WTC11 (cell line): ENCODE measurements at regions not wholly inside any gene's neighbourhood (a gene's known extent, or its start where the extent isn't known, plus 50 kb on each side); places are given as distances from the start of the nearest gene placed in this dataset.

ENCODE experiments used
- CREB1 ChIP-seq: sonication (generic); formaldehyde crosslinking; IDR thresholded peaks from 2 replicates; pipeline ENCODE4 v1.8.0; 2023; ENCODE audit warnings: mild to moderate bottlenecking, missing genetic modification reagents
- E2F5 ChIP-seq: sonication (generic); formaldehyde crosslinking; IDR thresholded peaks from 2 replicates; pipeline ENCODE4 v1.8.1; 2022; ENCODE audit warnings: mild to moderate bottlenecking, moderate library complexity, missing genetic modification reagents
- KAT7 ChIP-seq: sonication (generic); formaldehyde crosslinking; IDR thresholded peaks from 2 replicates; pipeline ENCODE4 v1.8.1; 2023; ENCODE audit warnings: missing genetic modification reagents, mild to moderate bottlenecking, borderline replicate concordance
- RELA ChIP-seq: sonication (generic); formaldehyde crosslinking; IDR thresholded peaks from 2 replicates; pipeline ENCODE4 v1.8.1; 2022; ENCODE audit warnings: missing genetic modification reagents, mild to moderate bottlenecking, borderline replicate concordance
- SP1 ChIP-seq: sonication (generic); formaldehyde crosslinking; conservative IDR thresholded peaks from 2 replicates; pipeline ENCODE4 v1.8.1; 2022; ENCODE audit warnings: missing genetic modification reagents
- ZBTB21 ChIP-seq: sonication (generic); formaldehyde crosslinking; IDR thresholded peaks from 2 replicates; pipeline ENCODE4 v1.8.1; 2023; ENCODE audit warnings: mild to moderate bottlenecking, missing genetic modification reagents, borderline replicate concordance
- TF ChIP-seq, protein P1 (sequence below): fragments of 200-600 bp; IDR thresholded peaks from 2 replicates; pipeline ENCODE4 v1.8.0; 2022; ENCODE audit warnings: antibody characterized with exemption
- TF ChIP-seq, protein P2 (sequence below): sonication (generic); formaldehyde crosslinking; IDR thresholded peaks from 2 replicates; pipeline ENCODE4 v1.8.0; 2023; ENCODE audit warnings: missing genetic modification reagents, mild to moderate bottlenecking, borderline replicate concordance

GRCh38 chr16:29316761-29317183, 89.7 kb downstream of the NPIPB11 start:
- TF ChIP-seq E2F5 (CRISPR knock-in tag) (no peak), ZBTB21 (CRISPR knock-in tag) (no peak), KAT7 (CRISPR knock-in tag) (no peak), CREB1 (CRISPR knock-in tag) (no peak), RELA (CRISPR knock-in tag) (no peak), SP1 (no peak)
- TF ChIP-seq, protein P1, sequence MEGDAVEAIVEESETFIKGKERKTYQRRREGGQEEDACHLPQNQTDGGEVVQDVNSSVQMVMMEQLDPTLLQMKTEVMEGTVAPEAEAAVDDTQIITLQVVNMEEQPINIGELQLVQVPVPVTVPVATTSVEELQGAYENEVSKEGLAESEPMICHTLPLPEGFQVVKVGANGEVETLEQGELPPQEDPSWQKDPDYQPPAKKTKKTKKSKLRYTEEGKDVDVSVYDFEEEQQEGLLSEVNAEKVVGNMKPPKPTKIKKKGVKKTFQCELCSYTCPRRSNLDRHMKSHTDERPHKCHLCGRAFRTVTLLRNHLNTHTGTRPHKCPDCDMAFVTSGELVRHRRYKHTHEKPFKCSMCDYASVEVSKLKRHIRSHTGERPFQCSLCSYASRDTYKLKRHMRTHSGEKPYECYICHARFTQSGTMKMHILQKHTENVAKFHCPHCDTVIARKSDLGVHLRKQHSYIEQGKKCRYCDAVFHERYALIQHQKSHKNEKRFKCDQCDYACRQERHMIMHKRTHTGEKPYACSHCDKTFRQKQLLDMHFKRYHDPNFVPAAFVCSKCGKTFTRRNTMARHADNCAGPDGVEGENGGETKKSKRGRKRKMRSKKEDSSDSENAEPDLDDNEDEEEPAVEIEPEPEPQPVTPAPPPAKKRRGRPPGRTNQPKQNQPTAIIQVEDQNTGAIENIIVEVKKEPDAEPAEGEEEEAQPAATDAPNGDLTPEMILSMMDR = no peak
- TF ChIP-seq, protein P2, sequence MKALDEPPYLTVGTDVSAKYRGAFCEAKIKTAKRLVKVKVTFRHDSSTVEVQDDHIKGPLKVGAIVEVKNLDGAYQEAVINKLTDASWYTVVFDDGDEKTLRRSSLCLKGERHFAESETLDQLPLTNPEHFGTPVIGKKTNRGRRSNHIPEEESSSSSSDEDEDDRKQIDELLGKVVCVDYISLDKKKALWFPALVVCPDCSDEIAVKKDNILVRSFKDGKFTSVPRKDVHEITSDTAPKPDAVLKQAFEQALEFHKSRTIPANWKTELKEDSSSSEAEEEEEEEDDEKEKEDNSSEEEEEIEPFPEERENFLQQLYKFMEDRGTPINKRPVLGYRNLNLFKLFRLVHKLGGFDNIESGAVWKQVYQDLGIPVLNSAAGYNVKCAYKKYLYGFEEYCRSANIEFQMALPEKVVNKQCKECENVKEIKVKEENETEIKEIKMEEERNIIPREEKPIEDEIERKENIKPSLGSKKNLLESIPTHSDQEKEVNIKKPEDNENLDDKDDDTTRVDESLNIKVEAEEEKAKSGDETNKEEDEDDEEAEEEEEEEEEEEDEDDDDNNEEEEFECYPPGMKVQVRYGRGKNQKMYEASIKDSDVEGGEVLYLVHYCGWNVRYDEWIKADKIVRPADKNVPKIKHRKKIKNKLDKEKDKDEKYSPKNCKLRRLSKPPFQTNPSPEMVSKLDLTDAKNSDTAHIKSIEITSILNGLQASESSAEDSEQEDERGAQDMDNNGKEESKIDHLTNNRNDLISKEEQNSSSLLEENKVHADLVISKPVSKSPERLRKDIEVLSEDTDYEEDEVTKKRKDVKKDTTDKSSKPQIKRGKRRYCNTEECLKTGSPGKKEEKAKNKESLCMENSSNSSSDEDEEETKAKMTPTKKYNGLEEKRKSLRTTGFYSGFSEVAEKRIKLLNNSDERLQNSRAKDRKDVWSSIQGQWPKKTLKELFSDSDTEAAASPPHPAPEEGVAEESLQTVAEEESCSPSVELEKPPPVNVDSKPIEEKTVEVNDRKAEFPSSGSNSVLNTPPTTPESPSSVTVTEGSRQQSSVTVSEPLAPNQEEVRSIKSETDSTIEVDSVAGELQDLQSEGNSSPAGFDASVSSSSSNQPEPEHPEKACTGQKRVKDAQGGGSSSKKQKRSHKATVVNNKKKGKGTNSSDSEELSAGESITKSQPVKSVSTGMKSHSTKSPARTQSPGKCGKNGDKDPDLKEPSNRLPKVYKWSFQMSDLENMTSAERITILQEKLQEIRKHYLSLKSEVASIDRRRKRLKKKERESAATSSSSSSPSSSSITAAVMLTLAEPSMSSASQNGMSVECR = no peak
